GM23338 (cell line): ENCODE measurements at regions not wholly inside any gene's neighbourhood (a gene's known extent, or its start where the extent isn't known, plus 50 kb on each side); places are given as distances from the start of the nearest gene placed in this dataset.

ENCODE experiments used
- ATAC-seq: fragments of 200-7000 bp; cut with Tn5 transposase; 3 replicates; pipeline ENCODE4 v1.9.1; 2020
- DNase-seq: peaks from one replicate; pipeline ENCODE4 v3.0.0-alpha.2; 2015; ENCODE audit warnings: low spot score
- H2AFZ ChIP-seq: fragments of 200-600 bp; sonication (generic); 2 replicates; pipeline ENCODE4 v1.8.0; 2016; ENCODE audit warnings: antibody characterized with exemption, mild to moderate bottlenecking, moderate library complexity
- H3F3A ChIP-seq: fragments of 200-600 bp; sonication (generic); replicated peaks from 2 replicates; pipeline ENCODE4 v1.8.0; 2017; ENCODE audit warnings: antibody characterized with exemption, mixed run types, low read depth
- H3K27ac ChIP-seq: fragments of 200-600 bp; sonication (generic); 2 replicates; pipeline ENCODE4 v1.6.1; 2016; ENCODE audit warnings: low read depth
- H3K27me3 ChIP-seq: fragments of 200-600 bp; sonication (generic); 2 replicates; pipeline ENCODE4 v1.8.0; 2016; ENCODE audit warnings: mild to moderate bottlenecking, mixed run types, moderate library complexity; ENCODE audit not compliant: insufficient read depth
- H3K36me3 ChIP-seq: fragments of 200-600 bp; sonication (generic); 2 replicates; pipeline ENCODE4 v1.8.0; 2016; ENCODE audit warnings: mild to moderate bottlenecking; ENCODE audit not compliant: insufficient read depth
- H3K4me1 ChIP-seq: fragments of 200-600 bp; sonication (generic); 2 replicates; pipeline ENCODE4 v1.8.0; 2016; ENCODE audit warnings: mild to moderate bottlenecking, moderate library complexity; ENCODE audit not compliant: insufficient read depth
- H3K4me2 ChIP-seq: fragments of 200-600 bp; sonication (generic); 2 replicates; pipeline ENCODE4 v1.7.1; 2017; ENCODE audit warnings: mixed run types
- H3K4me3 ChIP-seq: fragments of 200-600 bp; sonication (generic); 2 replicates; pipeline ENCODE4 v1.6.1; 2016; ENCODE audit warnings: mixed run types
- H3K79me2 ChIP-seq: fragments of 200-600 bp; sonication (generic); replicated peaks from 2 replicates; pipeline ENCODE4 v1.8.0; 2017; ENCODE audit warnings: mild to moderate bottlenecking; ENCODE audit not compliant: insufficient read depth
- H3K9me2 ChIP-seq: fragments of 200-600 bp; sonication (generic); 2 replicates; pipeline ENCODE4 v1.8.0; 2017; ENCODE audit not compliant: insufficient read depth
- H4K20me1 ChIP-seq: fragments of 200-600 bp; sonication (generic); replicated peaks from 2 replicates; pipeline ENCODE4 v1.8.0; 2017; ENCODE audit warnings: mild to moderate bottlenecking; ENCODE audit not compliant: insufficient read depth
- H3K27ac Mint-ChIP-seq: 2 replicates; pipeline ENCODE4 v1.8.0; 2020; ENCODE audit warnings: inconsistent platforms, mild to moderate bottlenecking, moderate library complexity, mixed read lengths
- H3K27me3 Mint-ChIP-seq: 3 replicates; pipeline ENCODE4 v1.8.0; 2022; ENCODE audit warnings: low read depth, mild to moderate bottlenecking, moderate library complexity, mixed read lengths, inconsistent platforms; ENCODE audit not compliant: insufficient read depth, poor library complexity
- H3K36me3 Mint-ChIP-seq: 3 replicates; pipeline ENCODE4 v1.8.0; 2021; ENCODE audit warnings: low read depth, mild to moderate bottlenecking, inconsistent platforms, moderate library complexity, mixed read lengths
- H3K4me1 Mint-ChIP-seq: 3 replicates; pipeline ENCODE4 v1.8.0; 2020; ENCODE audit warnings: mild to moderate bottlenecking, inconsistent platforms, mixed read lengths
- H3K4me3 Mint-ChIP-seq: 3 replicates; pipeline ENCODE4 v1.8.0; 2021; ENCODE audit warnings: moderate library complexity, mild to moderate bottlenecking, inconsistent platforms, mixed read lengths
- H3K9me3 Mint-ChIP-seq: 3 replicates; pipeline ENCODE4 v1.8.0; 2020; ENCODE audit warnings: moderate library complexity, mild to moderate bottlenecking, inconsistent platforms, mixed read lengths
- CREB1 ChIP-seq: fragments of 250-450 bp; sonication (Bioruptor Pico); IDR thresholded peaks from 2 replicates; pipeline ENCODE4 v1.5.0; 2020; ENCODE audit warnings: low read depth, mild to moderate bottlenecking, moderate library complexity
- CTCF ChIP-seq, 2 experiments: fragments of 200-600 bp in 1 of 2; sonication (generic) in 1 of 2; conservative IDR thresholded peaks; 2 replicates each; pipeline versions ENCODE4 v1.5.1 to v1.6.1; 2016 to 2017; ENCODE audit warnings: antibody characterized with exemption in 2 of 2, low read depth in 2 of 2, mild to moderate bottlenecking in 2 of 2, moderate library complexity in 1 of 2
- ETS1 ChIP-seq: IDR thresholded peaks from 2 replicates; pipeline ENCODE4 v1.6.1; 2016; ENCODE audit warnings: antibody characterized with exemption
- EZH2phosphoT487 ChIP-seq: fragments of 200-600 bp; sonication (generic); IDR thresholded peaks from one replicate; pipeline ENCODE4 v1.8.1; 2018; ENCODE audit warnings: antibody characterized with exemption; ENCODE audit not compliant: unreplicated experiment
- JUNB ChIP-seq: IDR thresholded peaks from one replicate; pipeline ENCODE4 v1.6.1; 2016; ENCODE audit warnings: antibody characterized with exemption; ENCODE audit not compliant: unreplicated experiment
- POLR2AphosphoS5 ChIP-seq: IDR thresholded peaks from 2 replicates; pipeline ENCODE4 v1.6.1; 2016; ENCODE audit warnings: antibody characterized with exemption, low read depth
- STAT1 ChIP-seq: IDR thresholded peaks from one replicate; pipeline ENCODE4 v1.6.1; 2016; ENCODE audit warnings: antibody characterized with exemption; ENCODE audit not compliant: unreplicated experiment
- ZNF114 ChIP-seq: fragments of 250-450 bp; sonication (Bioruptor Pico); IDR thresholded peaks from 2 replicates; pipeline ENCODE4 v1.5.0; 2020; ENCODE audit warnings: mild to moderate bottlenecking, moderate library complexity
- ZNF331 ChIP-seq: fragments of 250-450 bp; sonication (Bioruptor Pico); IDR thresholded peaks from 2 replicates; pipeline ENCODE4 v1.5.0; 2020; ENCODE audit warnings: low read depth, mild to moderate bottlenecking, moderate library complexity
- ZNF462 ChIP-seq: fragments of 250-450 bp; sonication (Bioruptor Pico); IDR thresholded peaks from 2 replicates; pipeline ENCODE4 v1.5.0; 2020; ENCODE audit warnings: mild to moderate bottlenecking, moderate library complexity

- Mint-ChIP-seq H3K27ac (no peak overlapping the region), H3K36me3 (no peaks in the 10 kb centered on the region), H3K4me3 (no peak overlapping the region), H3K27me3 (no peaks in the 10 kb centered on the region), H3K9me3 (no peaks in the 10 kb centered on the region), H3K4me1 (no peaks in the 10 kb centered on the region)
- Histone ChIP-seq H2AFZ (no peak overlapping the region), H3K9me2 (peaks cover 7% of the 10 kb centered on the region), H3K4me3 (no peak overlapping the region), H3K27ac (no peak overlapping the region), H3F3A (no peaks in the 10 kb centered on the region), H3K4me1 (no peaks in the 10 kb centered on the region), H3K79me2 (no peaks in the 10 kb centered on the region), H4K20me1 (no peaks in the 10 kb centered on the region), H3K4me2 (no peak overlapping the region), H3K36me3 (no peaks in the 10 kb centered on the region), H3K27me3 (no peaks in the 10 kb centered on the region)
- ATAC-seq (no peak), DNase-seq (no peak)
- TF ChIP-seq POLR2AphosphoS5 (no peak), CTCF (conservative IDR thresholded peaks at IDR 0.05; ENCODE audit: low read depth in 2 of 2) (no peak), EZH2phosphoT487 (no peak), JUNB (no peak)
Measured at GRCh38 chr6:134809130-134809529, 140.8 kb downstream of the ALDH8A1 start.

- Histone ChIP-seq H4K20me1 (no peaks in the 10 kb centered on the region), H3F3A (no peaks in the 10 kb centered on the region), H3K4me2 (no peak overlapping the region), H2AFZ (no peak overlapping the region), H3K79me2 (no peaks in the 10 kb centered on the region), H3K9me2 (no peaks in the 10 kb centered on the region), H3K27me3 (no peaks in the 10 kb centered on the region), H3K27ac (no peak overlapping the region), H3K4me1 (no peaks in the 10 kb centered on the region), H3K4me3 (no peak overlapping the region), H3K36me3 (no peaks in the 10 kb centered on the region)
- Mint-ChIP-seq H3K27me3 (no peaks in the 10 kb centered on the region), H3K4me3 (no peak overlapping the region), H3K27ac (no peak overlapping the region), H3K4me1 (no peaks in the 10 kb centered on the region), H3K36me3 (no peaks in the 10 kb centered on the region), H3K9me3 (no peaks in the 10 kb centered on the region)
- ATAC-seq (no peak), DNase-seq (no peak)
- no peak for TF ChIP-seq ETS1
- TF ChIP-seq STAT1, result no peak
- no peak for TF ChIP-seq CTCF (conservative IDR thresholded peaks at IDR 0.05; ENCODE audit: low read depth in 2 of 2)
- no peak for TF ChIP-seq ZNF462 (CRISPR knock-in tag)
- TF ChIP-seq CREB1 (CRISPR knock-in tag), result no peak
- no peak for TF ChIP-seq ZNF331
- TF ChIP-seq ZNF114, result no peak
Measured at GRCh38 chr6:134806180-134806798, 143.6 kb downstream of the ALDH8A1 start.
